K562 (cell line): ENCODE measurements at regions not wholly inside any gene's neighbourhood (a gene's known extent, or its start where the extent isn't known, plus 50 kb on each side); places are given as distances from the start of the nearest gene placed in this dataset.

ENCODE experiments used
- ATAC-seq: fragments of 200-7000 bp; cut with Tn5 transposase; 3 replicates; pipeline ENCODE4 v1.9.1; 2020; ENCODE audit warnings: moderate library complexity
- BruUV-seq: library from RNA; stranded (reverse); fragments of 400-500 nt; replicated peaks from 2 replicates; lab custom pipeline; 2021; lab: Mats Ljungman, UMichigan
- CTCF ChIA-PET: fragments of 300-600 bp; formaldehyde crosslinking; extraction: SDS; loops from one replicate; lab custom pipeline; 2021; ENCODE audit warnings: low intra/inter-chr PET ratio; lab: Yijun Ruan, JAX
- POLR2A ChIA-PET: fragments of 300-600, 350-650 bp; sonication (Branson Sonifier 250); formaldehyde crosslinking; extraction: SDS; loops from one replicate; lab custom pipeline; 2021; ENCODE audit warnings: antibody characterized with exemption, inconsistent platforms; lab: Yijun Ruan, JAX
- DNase-seq, 4 experiments: peaks; one replicate each; pipeline versions ENCODE4 v3.0.0 to v3.0.0-alpha.2; 2011 to 2018; ENCODE audit warnings: low spot score in 3 of 4, mixed read lengths in 3 of 4; ENCODE audit errors: extremely low read depth in 1 of 4
- FAIRE-seq: peaks from 2 replicates; lab custom pipeline; 2011; peaks lifted over from hg19 to GRCh38; lab: Jason Lieb, UNC
- H2AFZ ChIP-seq: 2 replicates; pipeline ENCODE4 v1.6.0; 2011; ENCODE audit warnings: low read depth, low read length, control low read depth, inconsistent platforms
- H3K27ac ChIP-seq: fragments of 200-600 bp; 3 replicates; pipeline ENCODE4 v1.8.0; 2011; ENCODE audit warnings: low read depth, mild to moderate bottlenecking, control low read depth, inconsistent platforms, low read length, moderate library complexity, mixed read lengths; ENCODE audit errors: extremely low read depth
- H3K27me3 ChIP-seq, 2 experiments: fragments of 300-600 bp in 1 of 2; 2 replicates in 1 of 2; 3 replicates in 1 of 2; pipeline versions ENCODE4 v1.6.0 to v1.8.0; 2011; ENCODE audit warnings: inconsistent platforms in 2 of 2, low read length in 2 of 2, mild to moderate bottlenecking in 1 of 2, mixed read lengths in 1 of 2, moderate library complexity in 1 of 2; ENCODE audit not compliant: control insufficient read depth in 2 of 2, insufficient read depth in 2 of 2
- H3K36me3 ChIP-seq: fragments of 300-600 bp; 3 replicates; pipeline ENCODE4 v1.8.0; 2011; ENCODE audit warnings: mild to moderate bottlenecking, low read length, inconsistent platforms; ENCODE audit not compliant: control insufficient read depth, insufficient read depth
- H3K4me1 ChIP-seq, 2 experiments: fragments of 200-600 bp in 1 of 2; replicated peaks in 1 of 2; 2 replicates in 1 of 2; 3 replicates in 1 of 2; pipeline versions ENCODE4 v1.5.1 to v1.8.0; 2011; ENCODE audit warnings: inconsistent platforms in 2 of 2, low read length in 2 of 2, mild to moderate bottlenecking in 1 of 2, mixed read lengths in 1 of 2, moderate library complexity in 1 of 2; ENCODE audit not compliant: control insufficient read depth in 2 of 2, insufficient read depth in 2 of 2
- H3K4me2 ChIP-seq: 2 replicates; pipeline ENCODE4 v1.6.1; 2011; ENCODE audit warnings: low read length, control low read depth, inconsistent platforms, mixed read lengths; ENCODE audit not compliant: insufficient read depth
- H3K4me3 ChIP-seq: fragments of 200-600 bp; sonication (generic), shearing (Covaris generic); 2 replicates; pipeline ENCODE4 v1.5.1; 2016; ENCODE audit warnings: control low read depth, inconsistent platforms
- H3K79me2 ChIP-seq: fragments of 200-600 bp; 3 replicates; pipeline ENCODE4 v1.8.0; 2011; ENCODE audit warnings: low read length, inconsistent platforms; ENCODE audit not compliant: control insufficient read depth, insufficient read depth
- H3K9ac ChIP-seq, 2 experiments: 2 replicates each; pipeline versions ENCODE4 v1.6.0 to v1.6.1; 2011; ENCODE audit warnings: low read depth in 2 of 2, low read length in 2 of 2, control low read depth in 1 of 2, inconsistent platforms in 1 of 2, mild to moderate bottlenecking in 1 of 2, mixed read lengths in 1 of 2; ENCODE audit not compliant: insufficient read depth in 1 of 2
- H3K9me1 ChIP-seq: one replicate; pipeline ENCODE4 v1.6.0; 2011; ENCODE audit warnings: inconsistent platforms, mild to moderate bottlenecking, low read length, moderate library complexity; ENCODE audit not compliant: control insufficient read depth, insufficient read depth
- H3K9me3 ChIP-seq: replicated peaks from 2 replicates; pipeline ENCODE4 v1.5.1; 2011; ENCODE audit warnings: low read depth, low read length, inconsistent platforms; ENCODE audit not compliant: control insufficient read depth, insufficient read depth
- H4K20me1 ChIP-seq: replicated peaks from 2 replicates; pipeline ENCODE4 v1.6.1; 2011; ENCODE audit warnings: low read length, inconsistent platforms, mixed read lengths; ENCODE audit not compliant: control insufficient read depth, insufficient read depth
- EZH2 ChIP-seq: IDR thresholded peaks from 2 replicates; pipeline ENCODE4 v1.6.1; 2012; ENCODE audit warnings: low read depth, mild to moderate bottlenecking, inconsistent platforms, low read length, borderline replicate concordance
- MCM2 ChIP-seq: fragments of 450-650 bp; IDR thresholded peaks from 2 replicates; pipeline ENCODE4 v1.6.1; 2017; ENCODE audit warnings: low read depth, mild to moderate bottlenecking
- NONO ChIP-seq, 2 experiments: fragments of 200-400 bp in 1 of 2; fragments of 450-650 bp in 1 of 2; formaldehyde crosslinking in 1 of 2; IDR thresholded peaks; 2 replicates each; pipeline ENCODE4 v1.6.1; 2017; ENCODE audit warnings: low read depth in 2 of 2, mild to moderate bottlenecking in 2 of 2, moderate library complexity in 2 of 2, low read length in 1 of 2
- PHF8 ChIP-seq: fragments of 200-600 bp; sonication (generic); IDR thresholded peaks from 2 replicates; pipeline ENCODE4 v1.6.1; 2012; ENCODE audit warnings: mixed run types, mild to moderate bottlenecking, inconsistent platforms, low read length, moderate library complexity, borderline replicate concordance
- RAD21 ChIP-seq, 2 experiments: fragments of 250-450 bp in 1 of 2; fragments of 450-650 bp in 1 of 2; sonication (Bioruptor Pico) in 1 of 2; formaldehyde crosslinking in 1 of 2; IDR thresholded peaks in 1 of 2; conservative IDR thresholded peaks in 1 of 2; 2 replicates each; pipeline versions ENCODE4 v1.4.0 to v1.8.0; 2020 to 2022; ENCODE audit warnings: mild to moderate bottlenecking in 2 of 2, moderate library complexity in 1 of 2
- ZNF124 ChIP-seq: sonication (generic); formaldehyde crosslinking; IDR thresholded peaks from 2 replicates; pipeline ENCODE4 v1.8.1; 2022; ENCODE audit warnings: missing genetic modification reagents
- in situ Hi-C: fragments of 300-500 bp; cut with MboI; formaldehyde crosslinking; loops from 4 replicates; pipeline ENCODE4 v1.15.0; 2018; ENCODE audit warnings: inconsistent platforms, mixed read lengths
- intact Hi-C: fragments of 100-400 bp; cut with micrococcal nuclease; formaldehyde crosslinking; loops from 2 replicates; pipeline ENCODE4 v1.14.2; 2022
- TF ChIP-seq, protein P1 (sequence below): fragments of 450-650 bp; IDR thresholded peaks from 2 replicates; pipeline ENCODE4 v1.6.1; 2016; ENCODE audit warnings: antibody characterized with exemption

DNA sequence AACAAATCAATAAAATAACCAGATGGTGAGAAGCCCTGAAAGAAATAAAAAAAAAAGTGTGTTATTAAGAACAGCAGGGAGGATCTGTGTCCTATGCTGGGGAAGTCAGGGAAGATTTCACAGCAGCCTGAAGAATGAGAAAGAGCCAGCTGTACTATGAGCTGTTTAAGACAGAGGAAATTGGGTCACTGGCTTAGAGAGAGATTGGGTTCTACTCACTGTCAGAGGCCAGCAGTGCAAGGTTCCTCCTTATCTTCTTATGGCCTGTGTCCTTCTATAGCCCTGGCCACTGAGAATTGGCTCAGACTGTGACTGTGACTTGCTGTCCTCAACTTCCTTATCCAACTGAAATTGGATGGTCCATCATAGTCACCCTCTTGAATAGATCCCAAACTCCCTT, 54.8 kb upstream of the FDX1 start:
- intact Hi-C loops (loop anchor here (5.0 kb wide), 2 partner anchors 78 to 428 kb away; partner anchors contain the start of gene RDX), in situ Hi-C loops (loop anchor here (25.0 kb wide), 1 partner anchor 413 kb away; no protein-coding TSS in a partner anchor)
- POLR2A ChIA-PET, result no interaction called here
- Histone ChIP-seq H3K27me3 (no peaks in the 10 kb centered on the region), H3K27ac (no peak overlapping the region), H3K4me3 (no peak overlapping the region), H3K9ac (no peak overlapping the region), H4K20me1 (no peaks in the 10 kb centered on the region), H3K36me3 (no peaks in the 10 kb centered on the region), H3K4me1 (peaks cover 0 to 5% of the 10 kb centered on the region in 2 experiments; a peak in 1 of 5 replicates), H3K9me1 (no peaks in the 10 kb centered on the region), H3K79me2 (no peaks in the 10 kb centered on the region), H3K4me2 (no peak overlapping the region)
- FAIRE-seq, result peak; percentile 54
- DNase-seq, result peak in 1 of 4 experiments; percentile 45
- peak; percentile 69 for ATAC-seq
- BruUV-seq, result no TSS peak
- TF ChIP-seq EZH2 (no peak), NONO (IDR thresholded peaks at IDR 0.05; ENCODE audit: low read depth in 2 of 2, low read length in 1 of 2) (no peak), RAD21 (CRISPR knock-in tag; conservative IDR thresholded peaks at IDR 0.05 in 1 of 2, IDR thresholded peaks at IDR 0.05 in 1 of 2) (peak in 1 of 2 experiments; percentile 15; a peak in 2 of 4 replicates)
- TF ChIP-seq, all 486 proteins: peak for 1
- Histone ChIP-seq H3K9me3 (no peaks in the 10 kb centered on the region), H2AFZ (no peak overlapping the region)
- CTCF ChIA-PET, result no interaction called here

DNA sequence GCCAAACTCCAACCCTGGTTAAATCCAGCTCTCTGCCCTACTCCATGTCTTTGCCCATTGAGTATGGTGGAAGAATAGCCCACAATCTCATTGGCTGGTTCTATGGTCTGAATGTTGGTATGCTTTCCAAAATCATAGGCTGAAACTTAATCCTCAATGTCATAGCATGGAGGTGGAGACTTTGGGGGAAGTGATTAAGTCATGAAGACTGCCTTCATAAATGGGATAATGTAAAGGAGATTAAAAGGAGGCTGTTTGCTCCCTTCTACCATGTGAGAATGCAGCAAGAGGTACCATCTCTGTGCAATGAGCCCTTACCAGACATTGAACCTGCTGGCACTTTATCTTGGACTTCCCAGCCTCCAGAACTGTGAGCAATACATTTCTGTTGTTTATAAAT, 54.4 kb upstream of the FDX1 start:
- Histone ChIP-seq H3K9me3 (no peaks in the 10 kb centered on the region), H3K79me2 (no peaks in the 10 kb centered on the region), H3K9ac (no peak overlapping the region), H3K9me1 (no peaks in the 10 kb centered on the region), H3K27me3 (no peaks in the 10 kb centered on the region), H3K4me2 (no peak overlapping the region), H3K36me3 (no peaks in the 10 kb centered on the region), H3K4me3 (no peak overlapping the region), H3K27ac (no peak overlapping the region), H2AFZ (no peak overlapping the region), H3K4me1 (peaks cover 0 to 9% of the 10 kb centered on the region in 2 experiments; a peak in 1 of 5 replicates), H4K20me1 (no peaks in the 10 kb centered on the region)
- BruUV-seq, result no TSS peak
- ChIA-PET CTCF (no interaction called here), POLR2A (no interaction called here)
- FAIRE-seq (no peak), ATAC-seq (no peak), DNase-seq (no peak)
- intact Hi-C loops (loop anchor here (5.0 kb wide), 2 partner anchors 78 to 428 kb away; partner anchors contain the start of gene RDX), in situ Hi-C loops (no loop called here)
- TF ChIP-seq, protein P1, sequence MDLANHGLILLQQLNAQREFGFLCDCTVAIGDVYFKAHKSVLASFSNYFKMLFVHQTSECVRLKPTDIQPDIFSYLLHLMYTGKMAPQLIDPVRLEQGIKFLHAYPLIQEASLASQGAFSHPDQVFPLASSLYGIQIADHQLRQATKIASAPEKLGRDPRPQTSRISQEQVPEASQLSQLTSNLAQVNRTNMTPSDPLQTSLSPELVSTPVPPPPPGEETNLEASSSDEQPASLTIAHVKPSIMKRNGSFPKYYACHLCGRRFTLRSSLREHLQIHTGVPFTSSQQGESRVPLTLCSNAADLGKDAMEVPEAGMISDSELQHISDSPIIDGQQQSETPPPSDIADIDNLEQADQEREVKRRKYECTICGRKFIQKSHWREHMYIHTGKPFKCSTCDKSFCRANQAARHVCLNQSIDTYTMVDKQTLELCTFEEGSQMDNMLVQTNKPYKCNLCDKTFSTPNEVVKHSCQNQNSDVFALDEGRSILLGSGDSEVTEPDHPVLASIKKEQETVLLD, result no peak
- TF ChIP-seq MCM2, result no peak
- TF ChIP-seq ZNF124 (CRISPR knock-in tag), result no peak
- no peak for TF ChIP-seq PHF8
